ENCODE measurements at regions not wholly inside any gene's neighbourhood (a gene's known extent, or its start where the extent isn't known, plus 50 kb on each side); places are given as distances from the start of the nearest gene placed in this dataset.

GRCh38 chr12:91327889-91328288 lies 145.3 kb upstream of the DCN start:
- Histone ChIP-seq H3K9me3 (ENCODE audit: insufficient read depth, low read depth, low read length) (no peaks in the 10 kb centered on the region), H3K27me3 (ENCODE audit: insufficient read depth, low read length) (no peaks in the 10 kb centered on the region), H3K36me3 (ENCODE audit: insufficient read depth, low read depth, low read length) (no peaks in the 10 kb centered on the region), H3K9ac (ENCODE audit: low read depth, low read length) (no peak overlapping the region), H3K27ac (ENCODE audit: low read length) (no peak overlapping the region), H3K4me1 (ENCODE audit: insufficient read depth, low read length) (no peaks in the 10 kb centered on the region), H3K4me3 (ENCODE audit: low read length) (no peak overlapping the region)

GRCh38 chr12:91327131-91327530 lies 144.5 kb upstream of the DCN start:
- Histone ChIP-seq H3K9me3 (ENCODE audit: insufficient read depth, low read depth, low read length) (no peaks in the 10 kb centered on the region), H3K9ac (ENCODE audit: low read depth, low read length) (no peak overlapping the region), H3K27ac (ENCODE audit: low read length) (no peak overlapping the region), H3K27me3 (ENCODE audit: insufficient read depth, low read length) (no peaks in the 10 kb centered on the region), H3K4me1 (ENCODE audit: insufficient read depth, low read length) (no peaks in the 10 kb centered on the region), H3K4me3 (ENCODE audit: low read length) (no peak overlapping the region), H3K36me3 (ENCODE audit: insufficient read depth, low read depth, low read length) (no peaks in the 10 kb centered on the region)

- H3K9ac ChIP-seq (ENCODE audit: low read depth, low read length), result no peak overlapping the region
- H3K36me3 ChIP-seq (ENCODE audit: insufficient read depth, low read depth, low read length), result no peaks in the 10 kb centered on the region
- no peak overlapping the region for H3K4me3 ChIP-seq (ENCODE audit: low read length)
- H3K27ac ChIP-seq (ENCODE audit: low read length), result no peak overlapping the region
- H3K4me1 ChIP-seq (ENCODE audit: insufficient read depth, low read length), result no peaks in the 10 kb centered on the region
- H3K9me3 ChIP-seq (ENCODE audit: insufficient read depth, low read depth, low read length), result no peaks in the 10 kb centered on the region
- no peaks in the 10 kb centered on the region for H3K27me3 ChIP-seq (ENCODE audit: insufficient read depth, low read length)
Observed at GRCh38 chr12:91326058-91327027, 143.7 kb upstream of the DCN start.

GRCh38 chr12:91320999-91321398 lies 138.4 kb upstream of the DCN start:
- H3K27ac ChIP-seq (ENCODE audit: low read length), result no peak overlapping the region
- H3K4me3 ChIP-seq (ENCODE audit: low read length), result no peak overlapping the region
- H3K4me1 ChIP-seq (ENCODE audit: insufficient read depth, low read length), result peaks cover 11% of the 10 kb centered on the region; the same call in 1 of the 2 replicates
- H3K9me3 ChIP-seq (ENCODE audit: insufficient read depth, low read depth, low read length), result no peaks in the 10 kb centered on the region
- no peaks in the 10 kb centered on the region for H3K36me3 ChIP-seq (ENCODE audit: insufficient read depth, low read depth, low read length)
- no peaks in the 10 kb centered on the region for H3K27me3 ChIP-seq (ENCODE audit: insufficient read depth, low read length)
- no peak overlapping the region for H3K9ac ChIP-seq (ENCODE audit: low read depth, low read length)

GRCh38 chr12:91319071-91319760 lies 136.6 kb upstream of the DCN start:
- Histone ChIP-seq H3K27ac (ENCODE audit: low read length) (no peak overlapping the region), H3K9ac (ENCODE audit: low read depth, low read length) (no peak overlapping the region), H3K4me3 (ENCODE audit: low read length) (no peak overlapping the region), H3K36me3 (ENCODE audit: insufficient read depth, low read depth, low read length) (no peaks in the 10 kb centered on the region), H3K4me1 (ENCODE audit: insufficient read depth, low read length) (peaks cover 11% of the 10 kb centered on the region; the same call in 1 of the 2 replicates), H3K27me3 (ENCODE audit: insufficient read depth, low read length) (no peaks in the 10 kb centered on the region), H3K9me3 (ENCODE audit: insufficient read depth, low read depth, low read length) (no peaks in the 10 kb centered on the region)

- no peaks in the 10 kb centered on the region for H3K36me3 ChIP-seq (ENCODE audit: insufficient read depth, low read depth, low read length)
- H3K9ac ChIP-seq (ENCODE audit: low read depth, low read length), result no peak overlapping the region
- H3K4me3 ChIP-seq (ENCODE audit: low read length), result no peak overlapping the region
- peaks cover 11% of the 10 kb centered on the region; the same call in 1 of the 2 replicates for H3K4me1 ChIP-seq (ENCODE audit: insufficient read depth, low read length)
- no peak overlapping the region for H3K27ac ChIP-seq (ENCODE audit: low read length)
- no peaks in the 10 kb centered on the region for H3K27me3 ChIP-seq (ENCODE audit: insufficient read depth, low read length)
- H3K9me3 ChIP-seq (ENCODE audit: insufficient read depth, low read depth, low read length), result no peaks in the 10 kb centered on the region
Observed at GRCh38 chr12:91317306-91317705, 134.7 kb upstream of the DCN start.

- Histone ChIP-seq H3K27me3 (ENCODE audit: insufficient read depth, low read length) (no peaks in the 10 kb centered on the region), H3K27ac (ENCODE audit: low read length) (no peak overlapping the region), H3K9me3 (ENCODE audit: insufficient read depth, low read depth, low read length) (no peaks in the 10 kb centered on the region), H3K36me3 (ENCODE audit: insufficient read depth, low read depth, low read length) (no peaks in the 10 kb centered on the region), H3K4me3 (ENCODE audit: low read length) (no peak overlapping the region), H3K9ac (ENCODE audit: low read depth, low read length) (no peak overlapping the region), H3K4me1 (ENCODE audit: insufficient read depth, low read length) (peaks cover 11% of the 10 kb centered on the region; the same call in 1 of the 2 replicates)
Observed at GRCh38 chr12:91316907-91317269, 134.3 kb upstream of the DCN start.

GRCh38 chr12:91316161-91316906 lies 133.7 kb upstream of the DCN start:
- no peaks in the 10 kb centered on the region for H3K27me3 ChIP-seq (ENCODE audit: insufficient read depth, low read length)
- H3K27ac ChIP-seq (ENCODE audit: low read length), result no peak overlapping the region
- no peak overlapping the region for H3K4me3 ChIP-seq (ENCODE audit: low read length)
- peaks cover 11% of the 10 kb centered on the region; the same call in 1 of the 2 replicates for H3K4me1 ChIP-seq (ENCODE audit: insufficient read depth, low read length)
- no peaks in the 10 kb centered on the region for H3K9me3 ChIP-seq (ENCODE audit: insufficient read depth, low read depth, low read length)
- no peak overlapping the region for H3K9ac ChIP-seq (ENCODE audit: low read depth, low read length)
- no peaks in the 10 kb centered on the region for H3K36me3 ChIP-seq (ENCODE audit: insufficient read depth, low read depth, low read length)

- Histone ChIP-seq H3K4me3 (ENCODE audit: low read length) (no peak overlapping the region), H3K36me3 (ENCODE audit: insufficient read depth, low read depth, low read length) (no peaks in the 10 kb centered on the region), H3K27ac (ENCODE audit: low read length) (no peak overlapping the region), H3K9me3 (ENCODE audit: insufficient read depth, low read depth, low read length) (no peaks in the 10 kb centered on the region), H3K4me1 (ENCODE audit: insufficient read depth, low read length) (no peaks in the 10 kb centered on the region; the same call in 1 of the 2 replicates), H3K27me3 (ENCODE audit: insufficient read depth, low read length) (no peaks in the 10 kb centered on the region), H3K9ac (ENCODE audit: low read depth, low read length) (no peak overlapping the region)
Observed at GRCh38 chr12:91311081-91311480, 128.5 kb upstream of the DCN start.

GRCh38 chr12:91309450-91309849 lies 126.8 kb upstream of the DCN start:
- H3K4me1 ChIP-seq (ENCODE audit: insufficient read depth, low read length), result peaks cover 5% of the 10 kb centered on the region; the same call in 1 of the 2 replicates
- no peak overlapping the region for H3K4me3 ChIP-seq (ENCODE audit: low read length)
- H3K27ac ChIP-seq (ENCODE audit: low read length), result no peak overlapping the region
- H3K27me3 ChIP-seq (ENCODE audit: insufficient read depth, low read length), result no peaks in the 10 kb centered on the region
- H3K9me3 ChIP-seq (ENCODE audit: insufficient read depth, low read depth, low read length), result no peaks in the 10 kb centered on the region
- H3K9ac ChIP-seq (ENCODE audit: low read depth, low read length), result no peak overlapping the region
- no peaks in the 10 kb centered on the region for H3K36me3 ChIP-seq (ENCODE audit: insufficient read depth, low read depth, low read length)

GRCh38 chr12:91307957-91308670 lies 125.5 kb upstream of the DCN start:
- Histone ChIP-seq H3K27me3 (ENCODE audit: insufficient read depth, low read length) (no peaks in the 10 kb centered on the region), H3K9ac (ENCODE audit: low read depth, low read length) (no peak overlapping the region), H3K27ac (ENCODE audit: low read length) (no peak overlapping the region), H3K36me3 (ENCODE audit: insufficient read depth, low read depth, low read length) (no peaks in the 10 kb centered on the region), H3K4me1 (ENCODE audit: insufficient read depth, low read length) (peaks cover 11% of the 10 kb centered on the region; the same call in 1 of the 2 replicates), H3K9me3 (ENCODE audit: insufficient read depth, low read depth, low read length) (no peaks in the 10 kb centered on the region), H3K4me3 (ENCODE audit: low read length) (no peak overlapping the region)

All from iPS-20b (cell line).